ENCODE measurements at regions not wholly inside any gene's neighbourhood (a gene's known extent, or its start where the extent isn't known, plus 50 kb on each side); places are given as distances from the start of the nearest gene placed in this dataset.

DNA sequence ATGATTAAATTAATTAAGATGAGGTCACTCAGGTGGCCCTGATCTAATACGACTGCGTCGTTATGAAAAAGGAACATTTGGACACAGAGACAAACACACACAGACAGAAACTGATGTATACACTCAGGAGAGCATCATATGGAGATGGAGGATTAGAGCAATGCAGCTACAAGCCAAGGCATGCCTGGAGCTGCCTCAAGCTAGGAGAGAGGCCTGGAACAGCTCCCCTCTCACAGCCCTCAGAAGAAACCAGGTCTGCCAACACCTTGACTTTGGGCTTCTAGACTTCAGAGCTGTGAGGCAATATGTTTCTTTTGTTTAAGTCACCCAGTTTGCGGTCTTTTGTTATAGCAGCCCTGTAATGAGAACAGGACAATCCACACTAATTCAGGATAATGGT is 318.9 kb downstream of the HS3ST3B1 start:
- Histone ChIP-seq H3K4me3 (ENCODE audit: extremely low read depth, insufficient read depth, low read length, poor library complexity, severe bottlenecking) (no peak overlapping the region), H3K27ac (ENCODE audit: low read depth, low read length, severe bottlenecking) (no peak overlapping the region), H3K4me1 (ENCODE audit: control insufficient read depth, insufficient read depth, low read length, poor library complexity, severe bottlenecking) (peaks cover 8% of the 10 kb centered on the region), H3K36me3 (ENCODE audit: control insufficient read depth, insufficient read depth, low read length) (no peaks in the 10 kb centered on the region), H3K9me3 (ENCODE audit: control insufficient read depth, low read length) (no peaks in the 10 kb centered on the region)
- 100% methylated on average over 1 of the region's 4 CpGs; no CpG with 5 or more reads in 1 of the 2 experiments for WGBS, 2 experiments (ENCODE audit: insufficient coverage in 2 of 2)

DNA sequence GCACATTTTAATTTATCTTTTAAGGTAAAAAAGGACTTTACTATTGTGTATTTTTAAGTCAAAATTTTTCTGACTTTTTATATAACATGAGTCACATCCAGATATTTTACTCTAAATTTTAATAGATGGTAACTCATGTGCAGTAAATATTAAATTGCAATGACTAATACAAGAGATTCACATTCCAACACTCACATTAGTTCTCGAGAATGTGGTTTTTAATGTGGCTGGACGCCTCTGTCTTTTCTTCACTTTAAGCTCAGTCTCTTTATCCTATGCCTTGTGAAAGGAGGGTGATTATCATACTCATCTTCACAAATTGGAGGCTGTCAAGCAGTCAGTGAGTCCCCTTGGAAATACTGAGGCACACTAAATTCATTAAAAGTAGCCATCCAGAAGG is 315.6 kb downstream of the HS3ST3B1 start:
- no peak overlapping the region for H3K27ac ChIP-seq (ENCODE audit: low read depth, low read length, severe bottlenecking)

GRCh38 chr17:14605267-14605599 is 304.4 kb downstream of the HS3ST3B1 start:
- Histone ChIP-seq H3K36me3 (ENCODE audit: control insufficient read depth, insufficient read depth, low read length) (no peaks in the 10 kb centered on the region), H3K4me3 (ENCODE audit: extremely low read depth, insufficient read depth, low read length, poor library complexity, severe bottlenecking) (no peak overlapping the region)
- 90 to 92% methylated on average over 2 of the region's 5 CpGs for WGBS, 2 experiments (ENCODE audit: insufficient coverage in 2 of 2)

More for the DNA sequence above, 315.6 kb downstream of the HS3ST3B1 start:
- H3K9me3 ChIP-seq (ENCODE audit: control insufficient read depth, low read length) = no peaks in the 10 kb centered on the region
- no peaks in the 10 kb centered on the region for H3K36me3 ChIP-seq (ENCODE audit: control insufficient read depth, insufficient read depth, low read length)
- H3K4me3 ChIP-seq (ENCODE audit: extremely low read depth, insufficient read depth, low read length, poor library complexity, severe bottlenecking) = no peak overlapping the region
- H3K4me1 ChIP-seq (ENCODE audit: control insufficient read depth, insufficient read depth, low read length, poor library complexity, severe bottlenecking) = peaks cover 8% of the 10 kb centered on the region
- no CpG with 5 or more reads among the region's 2 CpGs for WGBS, 2 experiments (ENCODE audit: insufficient coverage in 2 of 2)

GRCh38 chr17:14604591-14605266 is 303.8 kb downstream of the HS3ST3B1 start:
- H3K9me3 ChIP-seq (ENCODE audit: control insufficient read depth, low read length) = no peaks in the 10 kb centered on the region
- WGBS, 2 experiments (ENCODE audit: insufficient coverage in 2 of 2) = 89 to 95% methylated on average over 9 of the region's 9 CpGs
- H3K4me1 ChIP-seq (ENCODE audit: control insufficient read depth, insufficient read depth, low read length, poor library complexity, severe bottlenecking) = no peaks in the 10 kb centered on the region

More at GRCh38 chr17:14605267-14605599, 304.4 kb downstream of the HS3ST3B1 start:
- H3K27ac ChIP-seq (ENCODE audit: low read depth, low read length, severe bottlenecking) = no peak overlapping the region
- no peaks in the 10 kb centered on the region for H3K4me1 ChIP-seq (ENCODE audit: control insufficient read depth, insufficient read depth, low read length, poor library complexity, severe bottlenecking)
- no peaks in the 10 kb centered on the region for H3K9me3 ChIP-seq (ENCODE audit: control insufficient read depth, low read length)

DNA sequence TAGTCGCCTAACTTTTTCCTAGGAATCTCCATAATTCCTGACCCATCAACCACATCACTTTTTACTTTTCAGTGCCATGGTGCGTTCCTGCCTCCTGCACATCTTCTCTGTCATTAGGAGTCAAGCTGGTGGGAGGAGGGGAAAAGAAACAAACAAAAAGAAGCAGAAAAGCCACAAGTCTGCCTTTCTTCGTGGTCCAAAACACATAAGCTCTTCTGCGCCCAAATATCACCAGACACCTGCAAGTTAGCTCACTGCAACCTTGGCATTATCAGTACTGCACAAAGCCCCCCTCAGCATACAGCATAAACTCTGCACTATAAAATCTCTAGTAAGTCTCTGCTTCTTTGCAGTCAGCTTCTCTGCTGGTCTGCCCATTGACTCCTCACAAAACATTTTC is 295.3 kb downstream of the HS3ST3B1 start:
- Histone ChIP-seq H3K36me3 (ENCODE audit: control insufficient read depth, insufficient read depth, low read length) (no peaks in the 10 kb centered on the region), H3K27ac (ENCODE audit: low read depth, low read length, severe bottlenecking) (no peak overlapping the region), H3K4me3 (ENCODE audit: extremely low read depth, insufficient read depth, low read length, poor library complexity, severe bottlenecking) (no peak overlapping the region), H3K4me1 (ENCODE audit: control insufficient read depth, insufficient read depth, low read length, poor library complexity, severe bottlenecking) (peaks cover 8% of the 10 kb centered on the region), H3K9me3 (ENCODE audit: control insufficient read depth, low read length) (no peaks in the 10 kb centered on the region)
- 93 to 100% methylated on average over 2 to 3 of the region's 4 CpGs for WGBS, 2 experiments (ENCODE audit: insufficient coverage in 2 of 2)

More at GRCh38 chr17:14604591-14605266, 303.8 kb downstream of the HS3ST3B1 start:
- Histone ChIP-seq H3K4me3 (ENCODE audit: extremely low read depth, insufficient read depth, low read length, poor library complexity, severe bottlenecking) (no peak overlapping the region), H3K27ac (ENCODE audit: low read depth, low read length, severe bottlenecking) (no peak overlapping the region), H3K36me3 (ENCODE audit: control insufficient read depth, insufficient read depth, low read length) (no peaks in the 10 kb centered on the region)

DNA sequence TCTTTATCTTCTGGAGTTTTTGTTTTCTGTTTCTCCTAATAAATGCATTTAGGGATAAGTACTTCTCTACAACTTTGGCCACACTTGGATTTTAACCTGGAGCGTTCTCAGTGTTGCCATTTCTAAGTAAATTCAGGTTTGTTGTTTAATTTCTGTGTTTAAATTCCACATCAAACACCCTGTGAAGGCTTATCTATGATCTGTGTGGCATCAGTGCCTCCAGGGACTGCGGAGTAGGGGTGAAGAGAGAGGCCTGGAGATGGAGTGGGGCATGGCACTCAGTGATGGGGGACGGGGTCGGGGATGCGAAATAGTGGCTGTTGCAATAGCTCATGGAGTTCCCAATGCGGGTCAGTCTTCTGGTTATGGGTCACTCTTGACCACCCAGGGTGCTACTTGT is 294.8 kb downstream of the HS3ST3B1 start:
- Histone ChIP-seq H3K9me3 (ENCODE audit: control insufficient read depth, low read length) (no peaks in the 10 kb centered on the region), H3K4me3 (ENCODE audit: extremely low read depth, insufficient read depth, low read length, poor library complexity, severe bottlenecking) (no peak overlapping the region), H3K36me3 (ENCODE audit: control insufficient read depth, insufficient read depth, low read length) (no peaks in the 10 kb centered on the region), H3K27ac (ENCODE audit: low read depth, low read length, severe bottlenecking) (no peak overlapping the region), H3K4me1 (ENCODE audit: control insufficient read depth, insufficient read depth, low read length, poor library complexity, severe bottlenecking) (peaks cover 8% of the 10 kb centered on the region)
- 90 to 97% methylated on average over 5 of the region's 6 CpGs for WGBS, 2 experiments (ENCODE audit: insufficient coverage in 2 of 2)

- Histone ChIP-seq H3K4me3 (ENCODE audit: extremely low read depth, insufficient read depth, low read length, poor library complexity, severe bottlenecking) (no peak overlapping the region), H3K27ac (ENCODE audit: low read depth, low read length, severe bottlenecking) (no peak overlapping the region), H3K4me1 (ENCODE audit: control insufficient read depth, insufficient read depth, low read length, poor library complexity, severe bottlenecking) (peaks cover 8% of the 10 kb centered on the region), H3K36me3 (ENCODE audit: control insufficient read depth, insufficient read depth, low read length) (no peaks in the 10 kb centered on the region), H3K9me3 (ENCODE audit: control insufficient read depth, low read length) (no peaks in the 10 kb centered on the region)
- 87 to 92% methylated on average over 5 of the region's 5 CpGs for WGBS, 2 experiments (ENCODE audit: insufficient coverage in 2 of 2)
Observed at GRCh38 chr17:14594690-14595089, 293.8 kb downstream of the HS3ST3B1 start.

DNA sequence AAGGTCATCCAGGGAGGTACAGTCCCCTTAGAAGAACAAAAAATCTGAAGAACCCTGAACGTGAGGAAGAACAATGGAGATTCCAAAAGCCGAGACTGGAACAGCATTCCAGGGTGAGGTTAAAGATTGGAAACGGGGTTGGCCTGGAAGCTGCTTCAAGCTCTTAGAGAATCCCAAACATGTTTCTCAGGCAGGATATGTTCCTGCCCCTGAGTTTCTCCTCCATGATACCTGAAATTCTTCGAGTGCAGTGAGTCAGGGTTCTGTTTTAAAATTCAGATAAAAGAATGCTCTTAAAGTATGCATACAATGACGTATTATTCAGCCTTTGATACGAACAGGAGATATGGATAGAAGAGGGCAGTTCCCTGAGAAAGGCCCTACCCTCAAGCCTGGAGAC is 293.1 kb downstream of the HS3ST3B1 start:
- 88% methylated on average over 4 to 5 of the region's 6 CpGs for WGBS, 2 experiments (ENCODE audit: insufficient coverage in 2 of 2)
- Histone ChIP-seq H3K4me3 (ENCODE audit: extremely low read depth, insufficient read depth, low read length, poor library complexity, severe bottlenecking) (no peak overlapping the region), H3K9me3 (ENCODE audit: control insufficient read depth, low read length) (no peaks in the 10 kb centered on the region), H3K27ac (ENCODE audit: low read depth, low read length, severe bottlenecking) (no peak overlapping the region), H3K36me3 (ENCODE audit: control insufficient read depth, insufficient read depth, low read length) (no peaks in the 10 kb centered on the region), H3K4me1 (ENCODE audit: control insufficient read depth, insufficient read depth, low read length, poor library complexity, severe bottlenecking) (peaks cover 8% of the 10 kb centered on the region)

GRCh38 chr17:14590459-14591250 is 289.8 kb downstream of the HS3ST3B1 start:
- H3K4me1 ChIP-seq (ENCODE audit: control insufficient read depth, insufficient read depth, low read length, poor library complexity, severe bottlenecking) = peaks cover 8% of the 10 kb centered on the region
- no peak overlapping the region for H3K27ac ChIP-seq (ENCODE audit: low read depth, low read length, severe bottlenecking)
- H3K4me3 ChIP-seq (ENCODE audit: extremely low read depth, insufficient read depth, low read length, poor library complexity, severe bottlenecking) = no peak overlapping the region
- H3K36me3 ChIP-seq (ENCODE audit: control insufficient read depth, insufficient read depth, low read length) = no peaks in the 10 kb centered on the region
- 93 to 100% methylated on average over 3 of the region's 5 CpGs for WGBS, 2 experiments (ENCODE audit: insufficient coverage in 2 of 2)
- H3K9me3 ChIP-seq (ENCODE audit: control insufficient read depth, low read length) = no peaks in the 10 kb centered on the region

DNA sequence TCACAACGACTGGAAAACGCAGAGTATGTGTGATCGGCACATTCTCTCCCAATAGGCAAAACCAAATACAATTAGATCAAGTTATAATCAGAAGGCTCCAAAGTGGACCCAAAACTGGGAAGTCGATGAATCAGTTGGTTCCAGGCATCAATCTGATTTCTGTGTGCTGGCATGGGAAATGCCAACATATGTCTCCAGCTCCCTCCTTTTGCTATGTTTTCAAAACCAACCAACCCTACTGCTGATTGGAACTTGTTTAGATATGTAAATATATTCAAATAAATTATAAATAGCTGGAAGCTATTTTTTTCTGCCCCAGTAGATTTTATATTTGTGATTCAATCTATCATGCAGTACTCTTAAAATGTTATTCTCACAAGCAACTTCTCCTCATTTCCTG is 284.2 kb downstream of the HS3ST3B1 start:
- H3K36me3 ChIP-seq (ENCODE audit: control insufficient read depth, insufficient read depth, low read length) = no peaks in the 10 kb centered on the region
- H3K4me1 ChIP-seq (ENCODE audit: control insufficient read depth, insufficient read depth, low read length, poor library complexity, severe bottlenecking) = no peaks in the 10 kb centered on the region
- no peak overlapping the region for H3K4me3 ChIP-seq (ENCODE audit: extremely low read depth, insufficient read depth, low read length, poor library complexity, severe bottlenecking)
- WGBS, 2 experiments (ENCODE audit: insufficient coverage in 2 of 2) = 92 to 100% methylated on average over 3 to 4 of the region's 4 CpGs
- H3K27ac ChIP-seq (ENCODE audit: low read depth, low read length, severe bottlenecking) = no peak overlapping the region
- no peaks in the 10 kb centered on the region for H3K9me3 ChIP-seq (ENCODE audit: control insufficient read depth, low read length)

DNA sequence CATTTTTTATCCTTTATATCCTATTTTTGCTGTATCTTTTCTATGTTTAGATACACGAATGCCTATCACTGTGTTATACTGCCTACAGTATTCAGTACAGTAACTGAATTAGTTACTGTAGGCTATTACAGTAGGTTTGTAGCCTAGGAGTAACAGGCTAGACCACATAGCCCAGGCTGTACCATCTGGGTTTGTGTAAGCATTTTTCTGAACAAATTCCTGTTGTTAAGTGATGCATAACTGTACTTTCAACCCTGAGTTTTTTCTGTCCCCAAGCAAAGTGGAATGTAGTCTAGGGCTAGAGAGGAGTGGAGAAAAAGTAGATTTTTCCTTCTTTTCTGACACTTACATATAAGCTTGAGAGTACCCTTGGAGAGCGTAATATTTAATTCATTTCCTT is 282.1 kb downstream of the HS3ST3B1 start:
- Histone ChIP-seq H3K36me3 (ENCODE audit: control insufficient read depth, insufficient read depth, low read length) (no peaks in the 10 kb centered on the region), H3K4me1 (ENCODE audit: control insufficient read depth, insufficient read depth, low read length, poor library complexity, severe bottlenecking) (no peaks in the 10 kb centered on the region), H3K9me3 (ENCODE audit: control insufficient read depth, low read length) (no peaks in the 10 kb centered on the region), H3K4me3 (ENCODE audit: extremely low read depth, insufficient read depth, low read length, poor library complexity, severe bottlenecking) (no peak overlapping the region), H3K27ac (ENCODE audit: low read depth, low read length, severe bottlenecking) (no peak overlapping the region)
- no CpG with 5 or more reads among the region's 2 CpGs for WGBS, 2 experiments (ENCODE audit: insufficient coverage in 2 of 2)

Data from mesodermal cell (in vitro differentiated cells).